PFSK-1 (cell line): ENCODE measurements at regions not wholly inside any gene's neighbourhood (a gene's known extent, or its start where the extent isn't known, plus 50 kb on each side); places are given as distances from the start of the nearest gene placed in this dataset.

Experiments
- REST ChIP-seq, 2 experiments: IDR thresholded peaks; 2 replicates each; pipeline versions ENCODE4 v1.6.1 to v1.8.0; 2011 to 2012; ENCODE audit warnings: low read depth in 2 of 2, low read length in 2 of 2, control low read depth in 1 of 2, inconsistent platforms in 1 of 2, mild to moderate bottlenecking in 1 of 2, moderate library complexity in 1 of 2; ENCODE audit not compliant: insufficient read depth in 1 of 2
- TAF1 ChIP-seq: IDR thresholded peaks from 2 replicates; pipeline ENCODE4 v1.6.1; 2012; ENCODE audit warnings: low read length, control low read depth, borderline replicate concordance; ENCODE audit not compliant: insufficient read depth

GRCh38 chr2:146544701-146545100, 1300.1 kb upstream of the ACVR2A start:
- TF ChIP-seq TAF1 (no peak), REST (IDR thresholded peaks at IDR 0.05; ENCODE audit: insufficient read depth in 1 of 2, low read depth in 2 of 2, low read length in 2 of 2) (no peak)
